ENCODE measurements at regions not wholly inside any gene's neighbourhood (a gene's known extent, or its start where the extent isn't known, plus 50 kb on each side); places are given as distances from the start of the nearest gene placed in this dataset.

- no peak for TF ChIP-seq EZH2 (IDR thresholded peaks at IDR 0.05; ENCODE audit: borderline replicate concordance, low read length)
- TF ChIP-seq CTCF (IDR thresholded peaks at IDR 0.05; ENCODE audit: low read length) = no peak
- Histone ChIP-seq H3K36me3 (ENCODE audit: insufficient read depth, low read length) (no peaks in the 10 kb centered on the region), H3K9me3 (ENCODE audit: low read length) (no peaks in the 10 kb centered on the region), H3K9ac (ENCODE audit: low read length) (no peak overlapping the region), H3K27me3 (ENCODE audit: insufficient read depth, low read length) (no peaks in the 10 kb centered on the region), H3K4me2 (ENCODE audit: low read length) (no peak overlapping the region), H3K27ac (ENCODE audit: low read depth, low read length, poor library complexity, severe bottlenecking) (no peak overlapping the region), H3K79me2 (ENCODE audit: insufficient read depth, low read length) (no peaks in the 10 kb centered on the region), H2AFZ (ENCODE audit: low read length) (no peak overlapping the region), H3K4me1 (ENCODE audit: insufficient read depth, low read length, severe bottlenecking) (no peaks in the 10 kb centered on the region), H4K20me1 (ENCODE audit: insufficient read depth, low read length) (no peaks in the 10 kb centered on the region), H3K4me3 (ENCODE audit: low read depth, low read length, poor library complexity, severe bottlenecking) (no peak overlapping the region), H3F3A (ENCODE audit: insufficient read depth, low read length) (no peaks in the 10 kb centered on the region), H3K9me2 (ENCODE audit: low read depth, low read length) (no peaks in the 10 kb centered on the region)
Observed at GRCh38 chr11:45086526-45086925, 59.9 kb upstream of the PRDM11 start.

GRCh38 chr11:45087086-45087899 is 59.1 kb upstream of the PRDM11 start:
- Histone ChIP-seq H3K79me2 (ENCODE audit: insufficient read depth, low read length) (no peaks in the 10 kb centered on the region), H3K4me2 (ENCODE audit: low read length) (no peak overlapping the region), H3K4me3 (ENCODE audit: low read depth, low read length, poor library complexity, severe bottlenecking) (no peak overlapping the region), H3K27ac (ENCODE audit: low read depth, low read length, poor library complexity, severe bottlenecking) (no peak overlapping the region), H3K4me1 (ENCODE audit: insufficient read depth, low read length, severe bottlenecking) (no peaks in the 10 kb centered on the region), H3K9ac (ENCODE audit: low read length) (no peak overlapping the region), H3F3A (ENCODE audit: insufficient read depth, low read length) (no peaks in the 10 kb centered on the region), H4K20me1 (ENCODE audit: insufficient read depth, low read length) (no peaks in the 10 kb centered on the region), H3K9me2 (ENCODE audit: low read depth, low read length) (no peaks in the 10 kb centered on the region), H3K27me3 (ENCODE audit: insufficient read depth, low read length) (no peaks in the 10 kb centered on the region), H2AFZ (ENCODE audit: low read length) (no peak overlapping the region), H3K9me3 (ENCODE audit: low read length) (no peaks in the 10 kb centered on the region), H3K36me3 (ENCODE audit: insufficient read depth, low read length) (no peaks in the 10 kb centered on the region)
- no peak for TF ChIP-seq EZH2 (IDR thresholded peaks at IDR 0.05; ENCODE audit: borderline replicate concordance, low read length)
- no peak for TF ChIP-seq CTCF (IDR thresholded peaks at IDR 0.05; ENCODE audit: low read length)

GRCh38 chr11:45087900-45088160 is 58.6 kb upstream of the PRDM11 start:
- Histone ChIP-seq H3K9me3 (ENCODE audit: low read length) (no peaks in the 10 kb centered on the region), H3K79me2 (ENCODE audit: insufficient read depth, low read length) (no peaks in the 10 kb centered on the region), H3K4me1 (ENCODE audit: insufficient read depth, low read length, severe bottlenecking) (no peaks in the 10 kb centered on the region), H3K27ac (ENCODE audit: low read depth, low read length, poor library complexity, severe bottlenecking) (no peak overlapping the region), H3K4me3 (ENCODE audit: low read depth, low read length, poor library complexity, severe bottlenecking) (no peak overlapping the region), H3K36me3 (ENCODE audit: insufficient read depth, low read length) (no peaks in the 10 kb centered on the region), H3K9me2 (ENCODE audit: low read depth, low read length) (no peaks in the 10 kb centered on the region), H3K4me2 (ENCODE audit: low read length) (no peak overlapping the region), H4K20me1 (ENCODE audit: insufficient read depth, low read length) (no peaks in the 10 kb centered on the region), H3K27me3 (ENCODE audit: insufficient read depth, low read length) (no peaks in the 10 kb centered on the region), H2AFZ (ENCODE audit: low read length) (no peak overlapping the region), H3F3A (ENCODE audit: insufficient read depth, low read length) (no peaks in the 10 kb centered on the region), H3K9ac (ENCODE audit: low read length) (no peak overlapping the region)
- TF ChIP-seq EZH2 (IDR thresholded peaks at IDR 0.05; ENCODE audit: borderline replicate concordance, low read length) (no peak), CTCF (IDR thresholded peaks at IDR 0.05; ENCODE audit: low read length) (no peak)
